CD4-positive, alpha-beta T cell (primary cell): ENCODE measurements at regions not wholly inside any gene's neighbourhood (a gene's known extent, or its start where the extent isn't known, plus 50 kb on each side); places are given as distances from the start of the nearest gene placed in this dataset.
"Not testable (repeated sequence)": the region's sequence is repeated elsewhere in the genome, so short reads cannot be mapped to it uniquely, and the experiment has no call there.

ENCODE experiments used
- ATAC-seq: fragments of 200-7000 bp; cut with Tn5 transposase; one replicate; pipeline ENCODE4 v1.10.0; 2022; ENCODE audit warnings: mild to moderate bottlenecking; ENCODE audit not compliant: poor library complexity
- CTCF ChIA-PET: fragments of 350-600 bp; sonication (Branson Sonifier 250); formaldehyde crosslinking; loops from one replicate; lab custom pipeline; 2021; ENCODE audit warnings: antibody characterized with exemption, inconsistent platforms; lab: Charles Lee
- POLR2A ChIA-PET: fragments of 350-600 bp; sonication (Branson Sonifier 250); formaldehyde crosslinking; loops from one replicate; lab custom pipeline; 2021; ENCODE audit warnings: antibody characterized with exemption, inconsistent platforms; lab: Charles Lee
- DNase-seq, 14 experiments: peaks; one replicate each; pipeline ENCODE4 v3.0.0-alpha.2; 2013 to 2020; ENCODE audit warnings: mixed read lengths in 2 of 14
- H3K27ac ChIP-seq, 2 donors: one replicate each; pipeline versions ENCODE4 v1.5.1 to v1.7.0; 2013; ENCODE audit warnings: low read length in 2 of 2, low read depth in 1 of 2, mild to moderate bottlenecking in 1 of 2
- H3K27me3 ChIP-seq, 2 experiments: 1 replicate in 1 of 2; 2 replicates in 1 of 2; pipeline versions ENCODE4 v1.6.1 to v1.7.0; 2013; ENCODE audit warnings: low read length in 2 of 2, control low read depth in 1 of 2, mild to moderate bottlenecking in 1 of 2, moderate library complexity in 1 of 2; ENCODE audit not compliant: insufficient read depth in 2 of 2, control insufficient read depth in 1 of 2
- H3K36me3 ChIP-seq: one replicate; pipeline ENCODE4 v1.6.1; 2013; ENCODE audit warnings: low read length, control low read depth; ENCODE audit not compliant: insufficient read depth
- H3K4me1 ChIP-seq: one replicate; pipeline ENCODE4 v1.6.1; 2013; ENCODE audit warnings: low read length, control low read depth; ENCODE audit not compliant: insufficient read depth
- H3K4me3 ChIP-seq: one replicate; pipeline ENCODE4 v1.5.1; 2013; ENCODE audit warnings: mild to moderate bottlenecking, low read length, moderate library complexity
- H3K9me3 ChIP-seq, 2 experiments: 1 replicate in 1 of 2; 2 replicates in 1 of 2; pipeline versions ENCODE4 v1.6.1 to v1.7.0; 2013; ENCODE audit warnings: low read length in 2 of 2, mild to moderate bottlenecking in 2 of 2, control low read depth in 1 of 2, moderate library complexity in 1 of 2; ENCODE audit not compliant: control insufficient read depth in 1 of 2, insufficient read depth in 1 of 2
- H3K27ac Mint-ChIP-seq: one replicate; pipeline ENCODE4 v1.8.0; 2020; ENCODE audit warnings: mixed read lengths
- H3K27me3 Mint-ChIP-seq: one replicate; pipeline ENCODE4 v1.8.0; 2021; ENCODE audit warnings: mixed read lengths
- H3K36me3 Mint-ChIP-seq: one replicate; pipeline ENCODE4 v1.8.0; 2021; ENCODE audit warnings: low read depth, mixed read lengths
- H3K4me1 Mint-ChIP-seq: one replicate; pipeline ENCODE4 v1.8.0; 2021; ENCODE audit warnings: low read depth, mixed read lengths
- H3K4me3 Mint-ChIP-seq: one replicate; pipeline ENCODE4 v1.8.0; 2020; ENCODE audit warnings: mild to moderate bottlenecking, mixed read lengths
- H3K9me3 Mint-ChIP-seq: one replicate; pipeline ENCODE4 v1.8.0; 2020; ENCODE audit warnings: mixed read lengths
- intact Hi-C, 2 experiments: fragments of 100-400 bp; cut with DNase I in 1 of 2; cut with micrococcal nuclease in 1 of 2; formaldehyde crosslinking; loops; one replicate each; pipeline versions ENCODE4 v1.15.1 to v1.9.0; 2023 to 2025; cut with DNase I, micrococcal nuclease
- TF ChIP-seq, protein P1 (sequence below): fragments of 200-600 bp; IDR thresholded peaks from one replicate; pipeline ENCODE4 v1.8.0; 2022; ENCODE audit warnings: antibody characterized with exemption, mild to moderate bottlenecking

DNA sequence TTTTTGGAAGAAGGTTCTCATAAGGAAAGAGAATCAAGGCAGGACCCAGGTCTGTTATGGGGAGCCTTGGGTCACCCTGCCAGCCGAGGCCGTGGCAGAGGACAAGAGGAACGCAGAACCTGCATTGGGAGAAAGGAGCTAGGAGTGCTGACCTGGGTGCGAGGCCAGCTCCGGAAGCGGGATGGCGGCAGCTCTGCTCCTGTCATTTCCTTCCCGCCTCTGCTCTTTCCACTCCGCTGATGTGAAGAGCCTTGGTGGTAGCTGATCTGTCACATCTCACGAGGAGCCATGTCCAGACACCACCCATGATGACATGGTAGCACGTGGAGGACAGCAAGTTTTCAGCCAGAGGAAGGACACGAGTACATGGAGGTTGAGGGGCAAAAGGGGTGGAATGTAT is 109.5 kb upstream of the COL5A1 start:
- ChIA-PET CTCF (no interaction called here), POLR2A (no interaction called here)
- peaks cover 12% of the 10 kb centered on the region for H3K9me3 Mint-ChIP-seq
- no peak overlapping the region for H3K4me3 Mint-ChIP-seq
- H3K27me3 Mint-ChIP-seq = peaks cover 9% of the 10 kb centered on the region
- DNase-seq (peak in 1 of 14 experiments; percentile 2), ATAC-seq (no peak)
- H3K36me3 ChIP-seq = no peaks in the 10 kb centered on the region
- no peak overlapping the region for H3K4me3 ChIP-seq
- intact Hi-C loops = no loop called here
- TF ChIP-seq, protein P1, sequence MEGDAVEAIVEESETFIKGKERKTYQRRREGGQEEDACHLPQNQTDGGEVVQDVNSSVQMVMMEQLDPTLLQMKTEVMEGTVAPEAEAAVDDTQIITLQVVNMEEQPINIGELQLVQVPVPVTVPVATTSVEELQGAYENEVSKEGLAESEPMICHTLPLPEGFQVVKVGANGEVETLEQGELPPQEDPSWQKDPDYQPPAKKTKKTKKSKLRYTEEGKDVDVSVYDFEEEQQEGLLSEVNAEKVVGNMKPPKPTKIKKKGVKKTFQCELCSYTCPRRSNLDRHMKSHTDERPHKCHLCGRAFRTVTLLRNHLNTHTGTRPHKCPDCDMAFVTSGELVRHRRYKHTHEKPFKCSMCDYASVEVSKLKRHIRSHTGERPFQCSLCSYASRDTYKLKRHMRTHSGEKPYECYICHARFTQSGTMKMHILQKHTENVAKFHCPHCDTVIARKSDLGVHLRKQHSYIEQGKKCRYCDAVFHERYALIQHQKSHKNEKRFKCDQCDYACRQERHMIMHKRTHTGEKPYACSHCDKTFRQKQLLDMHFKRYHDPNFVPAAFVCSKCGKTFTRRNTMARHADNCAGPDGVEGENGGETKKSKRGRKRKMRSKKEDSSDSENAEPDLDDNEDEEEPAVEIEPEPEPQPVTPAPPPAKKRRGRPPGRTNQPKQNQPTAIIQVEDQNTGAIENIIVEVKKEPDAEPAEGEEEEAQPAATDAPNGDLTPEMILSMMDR = no peak
- H3K36me3 Mint-ChIP-seq = no peaks in the 10 kb centered on the region
- no peak overlapping the region for H3K27ac ChIP-seq
- H3K4me1 Mint-ChIP-seq = no peaks in the 10 kb centered on the region
- no peaks in the 10 kb centered on the region for H3K4me1 ChIP-seq
- no peak overlapping the region for H3K27ac Mint-ChIP-seq
- H3K9me3 ChIP-seq = peaks cover 0 to 17% of the 10 kb centered on the region in 2 experiments
- H3K27me3 ChIP-seq = no peaks in the 10 kb centered on the region

DNA sequence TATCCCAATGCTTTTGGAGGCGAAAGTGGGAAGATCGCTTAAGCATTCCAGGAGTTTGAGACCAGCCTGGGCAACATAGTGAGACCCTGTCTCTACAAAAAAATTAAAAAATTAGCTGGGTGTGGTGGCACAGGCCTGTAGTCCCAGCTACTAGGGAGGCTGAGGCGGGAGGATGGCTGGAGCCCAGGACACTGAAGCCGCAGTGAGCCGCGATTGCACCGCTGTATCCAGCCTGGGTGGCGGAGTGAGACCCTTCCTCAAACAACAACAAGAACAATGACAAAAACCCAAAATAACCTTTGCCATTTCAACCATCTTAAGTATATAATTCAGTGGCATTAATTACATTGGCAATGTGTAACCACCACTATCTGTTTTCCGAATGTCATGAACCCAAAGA is 108.9 kb upstream of the COL5A1 start:
- intact Hi-C loops, DNase-seq, POLR2A ChIA-PET, ATAC-seq, H3K4me3 ChIP-seq, H3K36me3 Mint-ChIP-seq, H3K4me3 Mint-ChIP-seq, CTCF ChIA-PET, H3K27me3 Mint-ChIP-seq, H3K36me3 ChIP-seq, H3K27ac Mint-ChIP-seq, H3K4me1 ChIP-seq, H3K4me1 Mint-ChIP-seq, H3K27me3 ChIP-seq, H3K27ac ChIP-seq: not testable (repeated sequence)
- H3K9me3 ChIP-seq = peaks cover 0 to 15% of the 10 kb centered on the region in 2 experiments
- H3K9me3 Mint-ChIP-seq = peaks cover 12% of the 10 kb centered on the region

DNA sequence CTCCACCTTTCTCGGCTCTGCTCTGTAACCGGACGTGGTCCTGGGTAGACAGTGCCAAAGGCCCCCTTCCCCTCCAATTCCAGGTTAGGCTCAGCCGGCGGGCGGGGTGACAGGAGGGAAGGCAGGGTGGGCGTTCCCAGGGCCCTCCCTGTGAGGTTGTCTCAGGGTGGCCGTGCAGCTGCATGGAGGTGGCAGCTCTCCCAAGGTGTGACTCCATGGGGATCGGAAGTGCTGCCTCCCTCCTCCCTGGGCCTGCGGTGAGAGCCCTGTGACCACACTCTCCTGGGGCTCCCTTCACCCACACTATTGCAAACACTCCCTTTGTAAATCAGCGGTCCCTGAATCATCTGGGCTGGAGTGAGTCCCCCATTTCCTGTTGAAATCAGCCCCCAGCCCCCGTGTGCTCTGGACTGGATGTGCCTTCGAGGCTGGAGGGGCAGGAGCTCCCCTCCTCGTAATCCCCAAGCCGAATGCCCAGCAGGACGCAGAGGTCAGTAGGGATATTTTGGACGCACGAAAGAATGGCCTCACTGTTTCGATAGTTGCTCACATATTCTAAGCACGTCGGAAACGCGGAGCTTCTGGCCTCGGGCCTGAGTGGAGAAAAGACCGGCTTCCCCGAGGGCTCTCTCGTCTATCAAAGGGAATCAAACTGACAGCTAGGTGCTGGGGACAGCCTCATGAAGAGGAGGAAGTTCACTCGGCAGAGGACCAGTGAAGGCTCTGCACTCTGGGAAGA is 107.6 kb upstream of the COL5A1 start:
- Mint-ChIP-seq H3K4me3 (no peak overlapping the region), H3K36me3 (no peaks in the 10 kb centered on the region), H3K4me1 (no peaks in the 10 kb centered on the region), H3K27me3 (peaks cover 6% of the 10 kb centered on the region), H3K9me3 (peaks cover 12% of the 10 kb centered on the region), H3K27ac (no peak overlapping the region)
- intact Hi-C loops = no loop called here
- Histone ChIP-seq H3K36me3 (no peaks in the 10 kb centered on the region), H3K27ac (no peak overlapping the region), H3K9me3 (peaks cover 0 to 15% of the 10 kb centered on the region in 2 experiments), H3K4me3 (no peak overlapping the region), H3K4me1 (no peaks in the 10 kb centered on the region), H3K27me3 (no peaks in the 10 kb centered on the region)
- DNase-seq (no peak), ATAC-seq (no peak)
- POLR2A ChIA-PET = no interaction called here
- CTCF ChIA-PET = no interaction called here
- TF ChIP-seq, protein P1 = no peak

DNA sequence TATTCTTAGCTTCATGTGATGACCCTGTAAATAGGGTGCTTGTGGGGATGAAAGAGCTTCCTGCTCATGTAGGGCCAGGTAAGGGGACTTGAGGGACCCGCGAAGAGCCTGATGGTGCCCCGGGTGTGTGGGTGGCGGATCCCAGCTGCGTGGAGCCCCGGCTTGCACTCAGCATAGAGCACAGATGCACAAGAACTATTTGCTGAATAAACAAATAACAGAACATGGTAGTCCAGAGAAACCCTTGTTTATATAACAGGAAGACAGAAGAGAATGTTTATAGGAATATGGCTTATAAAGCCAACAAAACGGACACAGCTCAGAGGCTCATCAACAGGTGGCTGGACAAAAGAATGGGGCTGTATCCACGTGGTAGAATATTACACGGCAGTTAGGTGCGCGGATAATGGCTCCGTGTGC is 106.9 kb upstream of the COL5A1 start:
- Histone ChIP-seq H3K27ac (no peak overlapping the region), H3K9me3 (peaks cover 0 to 15% of the 10 kb centered on the region in 2 experiments), H3K4me1 (no peaks in the 10 kb centered on the region), H3K4me3 (no peak overlapping the region), H3K36me3 (no peaks in the 10 kb centered on the region), H3K27me3 (no peaks in the 10 kb centered on the region)
- CTCF ChIA-PET = no interaction called here
- Mint-ChIP-seq H3K27me3 (no peaks in the 10 kb centered on the region), H3K4me3 (no peak overlapping the region), H3K36me3 (no peaks in the 10 kb centered on the region), H3K27ac (no peak overlapping the region), H3K9me3 (peaks cover 9% of the 10 kb centered on the region), H3K4me1 (no peaks in the 10 kb centered on the region)
- DNase-seq (no peak), ATAC-seq (no peak)
- TF ChIP-seq, protein P1 = no peak
- POLR2A ChIA-PET = no interaction called here
- intact Hi-C loops = no loop called here
